Spleen (tissue), 11 donors: ENCODE measurements at regions not wholly inside any gene's neighbourhood (a gene's known extent, or its start where the extent isn't known, plus 50 kb on each side); places are given as distances from the start of the nearest gene placed in this dataset.

Experiments used
- DNase-seq: peaks from one replicate; pipeline ENCODE4 v3.0.0-alpha.2; 2020
- H3K27ac ChIP-seq, 8 donors: fragments of 200-600 bp; sonication (generic) in 7 of 8; 1 replicate in 4 of 8; 2 replicates in 4 of 8; pipeline versions ENCODE4 v1.5.0 to v1.8.0; 2016 to 2021; ENCODE audit warnings: inconsistent platforms in 4 of 8, mild to moderate bottlenecking in 4 of 8, moderate library complexity in 1 of 8
- H3K27me3 ChIP-seq, 7 donors: fragments of 200-600 bp; sonication (generic) in 6 of 7; replicated peaks in 1 of 7; 1 replicate in 4 of 7; 2 replicates in 3 of 7; pipeline versions ENCODE4 v1.5.0 to v1.8.0; 2016 to 2021; ENCODE audit warnings: inconsistent platforms in 3 of 7, mild to moderate bottlenecking in 1 of 7
- H3K36me3 ChIP-seq, 6 donors: fragments of 200-600 bp; sonication (generic) in 5 of 6; 1 replicate in 4 of 6; 2 replicates in 2 of 6; pipeline versions ENCODE4 v1.5.0 to v1.8.0; 2016 to 2021; ENCODE audit warnings: inconsistent platforms in 2 of 6
- H3K4me1 ChIP-seq, 6 donors: fragments of 200-600 bp; sonication (generic) in 5 of 6; 1 replicate in 3 of 6; 2 replicates in 3 of 6; pipeline versions ENCODE4 v1.5.0 to v1.8.0; 2016 to 2021; ENCODE audit warnings: inconsistent platforms in 3 of 6
- H3K4me3 ChIP-seq, 8 donors: fragments of 200-600 bp; sonication (generic) in 7 of 8; 1 replicate in 4 of 8; 2 replicates in 4 of 8; pipeline versions ENCODE4 v1.5.0 to v1.8.0; 2016 to 2021; ENCODE audit warnings: inconsistent platforms in 4 of 8, mild to moderate bottlenecking in 4 of 8, moderate library complexity in 2 of 8
- H3K9me3 ChIP-seq, 8 donors: fragments of 200-600 bp; sonication (generic) in 7 of 8; 1 replicate in 4 of 8; 2 replicates in 4 of 8; pipeline versions ENCODE4 v1.5.0 to v1.8.0; 2016 to 2021; ENCODE audit warnings: inconsistent platforms in 4 of 8
- CTCF ChIP-seq, 11 experiments: fragments of 200-600 bp in 7 of 11; fragments of 450-650 bp in 4 of 11; sonication (generic) in 4 of 11; IDR thresholded peaks in 8 of 11; conservative IDR thresholded peaks in 3 of 11; 1 replicate in 7 of 11; 2 replicates in 4 of 11; pipeline versions ENCODE4 v1.4.0 to v1.8.0; 2016 to 2021; ENCODE audit warnings: antibody characterized with exemption in 11 of 11, inconsistent platforms in 4 of 11, mild to moderate bottlenecking in 1 of 11
- POLR2A ChIP-seq, 3 donors: fragments of 450-650 bp; IDR thresholded peaks; one replicate each; pipeline ENCODE4 v1.5.1; 2017; ENCODE audit warnings: antibody characterized with exemption in 3 of 3, mild to moderate bottlenecking in 1 of 3
- POLR2AphosphoS5 ChIP-seq, 3 donors: sonication (generic); formaldehyde crosslinking; IDR thresholded peaks; one replicate each; pipeline ENCODE4 v1.5.1; 2017; ENCODE audit warnings: antibody characterized with exemption in 3 of 3
- WGBS, 5 donors: extraction: QIAGEN DNeasy Blood & Tissue Kit in 3 of 5; methylation state at CpG; one replicate each; pipeline versions ENCODE4 v1.1.5 to v1.1.7; 2013 to 2018; 5-methylcytosine and 5-hydroxymethylcytosine counted together
- intact Hi-C: fragments of 100-400 bp; cut with DNase I; formaldehyde crosslinking; loops from one replicate; pipeline ENCODE4 v1.15.0; 2023; ENCODE audit warnings: low total_unique reads
- donor health status: healthy with polysubstance abuse.
- donor health status: DM: no; HTN: no; CAD: no; lungs with moderate emphysema.
- donor health status: DM: no; HTN: no; CAD: no.
- donor health status: Bipolar disorder and iron deficiency.
- donor health status: healthy.
- donor health status: DM: no; HTN: no; CAD: no.
- donor health status: DM: yes; HTN: yes; CAD: no.

GRCh38 chr6:82033631-82034211 lies 213.8 kb downstream of the IBTK start:
- DNase-seq: no peak
- TF ChIP-seq POLR2A (IDR thresholded peaks at IDR 0.05) (no peak), POLR2AphosphoS5 (IDR thresholded peaks at IDR 0.05) (no peak), CTCF (IDR thresholded peaks at IDR 0.05 in 8 of 11, conservative IDR thresholded peaks at IDR 0.05 in 3 of 11) (no peak)
- no peaks in the 10 kb centered on the region for H3K36me3 ChIP-seq
- no peaks in the 10 kb centered on the region for H3K4me1 ChIP-seq
- 76 to 83% (median 79%) methylated on average over 3 of the region's 3 CpGs for WGBS, 5 donors
- no peaks in the 10 kb centered on the region for H3K27me3 ChIP-seq
- H3K27ac ChIP-seq: no peak overlapping the region
- H3K4me3 ChIP-seq: no peak overlapping the region
- intact Hi-C loops: no loop called here
- H3K9me3 ChIP-seq: no peaks in the 10 kb centered on the region

- H3K4me3 ChIP-seq: no peak overlapping the region
- no peak for DNase-seq
- no peak for TF ChIP-seq POLR2AphosphoS5 (IDR thresholded peaks at IDR 0.05)
- no peak for TF ChIP-seq CTCF (IDR thresholded peaks at IDR 0.05 in 8 of 11, conservative IDR thresholded peaks at IDR 0.05 in 3 of 11)
- TF ChIP-seq POLR2A (IDR thresholded peaks at IDR 0.05): no peak
- H3K27me3 ChIP-seq: no peaks in the 10 kb centered on the region
- no peaks in the 10 kb centered on the region for H3K4me1 ChIP-seq
- no peak overlapping the region for H3K27ac ChIP-seq
- no peaks in the 10 kb centered on the region for H3K9me3 ChIP-seq
- no peaks in the 10 kb centered on the region for H3K36me3 ChIP-seq
- intact Hi-C loops: no loop called here
These were observed 215.1 kb downstream of the IBTK start for GRCh38 chr6:82032444-82032843.

- Histone ChIP-seq H3K9me3 (no peaks in the 10 kb centered on the region), H3K27ac (no peak overlapping the region), H3K4me1 (no peaks in the 10 kb centered on the region), H3K4me3 (no peak overlapping the region), H3K36me3 (no peaks in the 10 kb centered on the region), H3K27me3 (no peaks in the 10 kb centered on the region)
- TF ChIP-seq POLR2A (IDR thresholded peaks at IDR 0.05) (no peak), POLR2AphosphoS5 (IDR thresholded peaks at IDR 0.05) (no peak), CTCF (IDR thresholded peaks at IDR 0.05 in 8 of 11, conservative IDR thresholded peaks at IDR 0.05 in 3 of 11) (no peak)
- 48 to 66% (median 59%) methylated on average over 2 of the region's 2 CpGs for WGBS, 5 donors
- intact Hi-C loops: no loop called here
- DNase-seq: no peak
These were observed 216.6 kb downstream of the IBTK start for GRCh38 chr6:82030761-82031503.

- TF ChIP-seq POLR2A (IDR thresholded peaks at IDR 0.05): no peak
- no peak for TF ChIP-seq CTCF (IDR thresholded peaks at IDR 0.05 in 8 of 11, conservative IDR thresholded peaks at IDR 0.05 in 3 of 11)
- TF ChIP-seq POLR2AphosphoS5 (IDR thresholded peaks at IDR 0.05): no peak
- Histone ChIP-seq H3K27me3 (no peaks in the 10 kb centered on the region), H3K9me3 (no peaks in the 10 kb centered on the region), H3K27ac (no peak overlapping the region), H3K4me1 (no peaks in the 10 kb centered on the region), H3K36me3 (no peaks in the 10 kb centered on the region), H3K4me3 (no peak overlapping the region)
- intact Hi-C loops: no loop called here
- 73 to 83% (median 82%) methylated on average over 2 of the region's 2 CpGs for WGBS, 5 donors
- no peak for DNase-seq
These were observed 217.2 kb downstream of the IBTK start for GRCh38 chr6:82030301-82030700.
